Fibroblast of skin of abdomen (primary cell): ENCODE measurements at regions not wholly inside any gene's neighbourhood (a gene's known extent, or its start where the extent isn't known, plus 50 kb on each side); places are given as distances from the start of the nearest gene placed in this dataset.
"Not testable (repeated sequence)": the region's sequence is repeated elsewhere in the genome, so short reads cannot be mapped to it uniquely, and the experiment has no call there.

Experiments
- DNase-seq: peaks from one replicate; pipeline ENCODE4 v3.0.0-alpha.2; 2013

GRCh38 chr9:26142631-26143030 lies 464.4 kb upstream of the TUSC1 start:
- DNase-seq: no peak

DNA sequence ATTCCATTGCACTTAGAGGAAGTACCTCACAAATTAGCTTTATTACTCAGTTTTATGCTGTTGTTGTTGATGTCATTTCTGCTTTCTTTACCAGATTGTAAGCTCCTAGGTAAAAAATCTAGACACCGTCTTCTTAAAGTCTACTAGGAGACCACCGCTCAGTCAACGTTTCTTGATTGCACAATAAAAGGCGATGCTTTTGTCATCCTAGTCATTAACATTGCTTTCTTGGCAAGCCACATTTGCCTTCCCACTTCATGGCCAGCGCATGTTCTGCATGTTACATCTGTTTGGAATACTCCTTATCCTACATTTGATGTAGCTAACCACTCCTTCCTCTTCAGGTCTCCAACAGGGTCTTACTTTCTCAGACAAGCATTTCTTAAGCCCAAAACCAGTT lies 464.0 kb upstream of the TUSC1 start:
- DNase-seq: no peak

DNA sequence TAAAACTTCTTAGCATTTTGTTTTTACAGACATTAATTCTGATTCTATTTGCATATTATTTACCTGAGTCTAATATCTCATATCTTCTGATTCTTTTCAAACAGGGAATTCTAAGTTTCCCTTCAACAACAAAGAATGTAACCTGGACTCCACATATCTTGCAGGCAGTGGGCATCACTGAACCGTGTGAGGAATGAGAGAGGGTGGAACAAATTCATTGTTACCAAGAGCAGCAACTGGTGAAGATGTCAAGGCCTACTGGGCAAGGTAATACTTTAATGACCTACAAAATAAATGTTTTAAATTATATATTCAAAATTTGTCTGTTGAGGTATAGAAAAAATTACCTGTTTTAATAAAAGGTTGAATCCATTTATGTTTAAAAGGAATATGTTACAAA lies 455.3 kb upstream of the TUSC1 start:
- no peak for DNase-seq

DNA sequence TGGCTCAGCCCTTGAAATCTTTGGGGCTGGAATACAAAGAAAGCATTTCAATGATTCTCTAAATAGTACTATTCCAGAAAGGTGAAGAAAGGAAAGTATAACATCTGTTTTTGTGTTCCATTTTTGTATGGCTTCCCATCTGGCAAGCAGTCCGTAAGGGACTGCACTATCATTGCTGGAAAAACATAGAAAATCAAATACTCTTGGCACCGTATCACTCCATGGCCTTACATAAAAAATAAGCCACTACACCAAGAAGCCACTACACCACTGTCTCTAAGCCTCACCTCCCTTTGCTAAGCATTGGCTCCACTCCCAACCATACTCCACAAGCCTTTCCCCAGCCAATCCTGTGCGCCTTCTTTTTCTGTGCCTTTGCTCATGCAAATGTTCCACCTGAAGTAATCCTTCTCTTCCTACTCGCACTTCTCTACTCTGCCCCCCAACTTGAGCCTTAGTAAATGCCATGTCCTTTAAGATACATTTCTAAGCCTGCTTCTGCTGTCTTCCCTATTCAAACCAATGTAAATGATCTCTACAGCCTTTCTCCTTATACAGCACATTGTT lies 454.6 kb upstream of the TUSC1 start:
- DNase-seq: no peak

GRCh38 chr9:26131886-26132285 lies 453.6 kb upstream of the TUSC1 start:
- peak; percentile 25 for DNase-seq

GRCh38 chr9:26129217-26129616 lies 451.0 kb upstream of the TUSC1 start:
- peak; percentile 55 for DNase-seq

DNA sequence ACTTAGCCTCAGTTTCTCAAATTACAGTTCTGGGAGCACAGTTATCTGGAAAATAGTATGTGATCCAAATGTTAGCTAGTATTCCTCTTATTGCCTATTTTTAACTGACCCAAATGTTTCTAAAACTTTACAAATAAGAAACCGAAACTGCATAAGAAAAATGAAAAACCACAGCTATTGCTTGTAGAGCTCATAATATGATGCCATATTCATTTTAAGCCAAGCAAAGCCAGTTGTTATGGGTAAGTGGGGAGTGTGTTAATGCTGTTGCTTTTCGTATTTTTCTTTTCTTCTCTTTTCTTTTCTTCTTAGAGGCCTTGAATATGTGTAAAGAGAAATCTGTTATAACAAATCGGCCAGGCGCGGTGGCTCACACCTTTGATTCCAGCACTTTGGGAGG lies 447.4 kb upstream of the TUSC1 start:
- DNase-seq: no peak

GRCh38 chr9:26116085-26116484 lies 437.8 kb upstream of the TUSC1 start:
- not testable (repeated sequence) for DNase-seq

DNA sequence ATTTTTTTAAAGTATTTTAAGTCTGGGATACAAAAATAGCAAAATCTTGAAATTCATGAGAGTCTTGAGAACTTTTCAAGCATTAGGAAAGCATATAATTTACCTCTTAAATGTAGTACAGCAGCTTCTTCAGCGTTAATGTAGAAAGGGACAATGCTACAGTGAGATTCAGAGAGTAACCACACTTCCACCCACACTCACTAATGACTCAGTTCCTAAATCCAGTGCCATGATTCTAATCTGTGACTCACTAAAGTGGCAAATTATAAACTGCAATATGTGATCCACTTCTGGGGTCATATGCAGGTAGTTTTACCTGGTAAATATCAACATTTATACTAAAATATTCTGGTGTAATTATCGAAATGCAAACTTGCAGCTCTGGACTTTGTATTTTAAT lies 434.5 kb upstream of the TUSC1 start:
- DNase-seq: no peak

DNA sequence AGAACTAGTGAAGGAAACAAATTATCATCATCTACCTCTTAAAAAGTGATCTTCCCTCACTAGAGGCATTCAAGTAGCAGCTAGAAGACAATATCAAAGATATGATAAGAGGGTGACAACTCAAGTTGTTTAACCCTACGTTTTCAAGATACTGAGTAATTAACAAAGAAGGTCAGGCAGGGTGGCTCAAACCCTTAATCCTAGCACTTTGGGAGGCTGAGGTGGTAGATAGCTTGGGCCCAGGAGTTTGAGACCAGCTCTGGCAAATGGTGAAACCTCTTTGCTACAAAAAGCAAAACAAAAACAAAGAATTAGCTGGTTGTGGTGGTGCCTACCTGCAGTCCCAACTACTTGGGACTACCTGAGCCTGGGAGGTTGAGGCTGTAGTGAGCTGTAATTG lies 408.2 kb upstream of the TUSC1 start:
- DNase-seq: no peak

GRCh38 chr9:26081847-26082246 lies 403.6 kb upstream of the TUSC1 start:
- DNase-seq: no peak

GRCh38 chr9:26078706-26079105 lies 400.5 kb upstream of the TUSC1 start:
- DNase-seq: no peak

DNA sequence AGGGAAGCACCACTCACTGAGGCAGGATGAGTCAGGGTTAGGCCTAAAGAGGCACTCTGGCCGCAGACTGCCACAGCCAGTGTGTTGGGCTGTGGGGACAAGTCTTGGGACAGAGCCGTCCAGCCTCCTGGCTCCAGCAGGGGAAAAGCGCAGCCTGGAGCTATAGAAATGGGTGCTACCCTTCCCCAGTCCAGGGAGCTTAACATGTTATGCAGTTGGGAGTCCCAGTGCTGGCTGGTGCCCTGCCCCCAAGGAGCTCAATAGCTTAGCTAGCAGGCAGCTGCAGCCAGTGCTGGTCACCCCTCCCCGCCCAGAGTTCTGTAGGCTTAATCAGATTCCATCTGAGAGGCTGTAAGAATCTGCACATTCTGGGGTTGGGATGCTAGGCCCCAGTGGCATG lies 399.6 kb upstream of the TUSC1 start:
- DNase-seq: no peak

- no peak for DNase-seq
Observed at GRCh38 chr9:26067608-26068007, 389.4 kb upstream of the TUSC1 start.

GRCh38 chr9:26066237-26066636 lies 388.0 kb upstream of the TUSC1 start:
- no peak for DNase-seq

DNA sequence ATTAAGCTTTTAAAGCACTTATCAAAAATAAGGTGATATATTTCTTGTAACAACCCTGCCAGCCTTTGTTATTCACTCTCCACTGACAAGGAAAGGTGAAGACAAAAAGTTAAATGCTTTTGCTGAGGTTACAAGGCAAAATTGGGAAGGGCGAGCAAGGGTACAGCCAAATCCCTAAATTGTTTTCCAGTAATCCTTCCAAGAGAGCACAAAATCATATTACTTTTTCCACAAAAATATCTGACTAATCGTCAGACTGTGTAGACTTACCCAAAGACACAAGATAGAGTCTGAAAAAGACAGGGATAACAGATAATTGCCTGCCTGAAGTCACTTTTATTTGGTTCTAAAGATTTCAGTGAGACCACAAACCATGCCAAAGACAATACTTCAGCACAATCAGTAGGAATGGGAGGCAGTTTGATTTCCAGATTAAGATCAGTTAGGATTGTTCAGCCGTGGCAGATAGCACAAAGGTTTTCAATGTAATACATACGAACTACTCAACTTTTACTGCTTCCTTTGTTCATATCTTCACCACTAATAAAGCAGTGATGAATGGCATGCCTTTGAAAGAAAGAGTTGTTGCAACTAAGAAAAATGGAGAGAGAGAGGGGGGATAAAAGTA lies 383.8 kb upstream of the TUSC1 start:
- DNase-seq: no peak

- peak; percentile 55 for DNase-seq
Observed at GRCh38 chr9:26058111-26058895, 380.1 kb upstream of the TUSC1 start.

- no peak for DNase-seq
Observed at GRCh38 chr9:26057050-26057449, 378.8 kb upstream of the TUSC1 start.

GRCh38 chr9:26054600-26055520 lies 376.6 kb upstream of the TUSC1 start:
- DNase-seq: peak; percentile 59

DNA sequence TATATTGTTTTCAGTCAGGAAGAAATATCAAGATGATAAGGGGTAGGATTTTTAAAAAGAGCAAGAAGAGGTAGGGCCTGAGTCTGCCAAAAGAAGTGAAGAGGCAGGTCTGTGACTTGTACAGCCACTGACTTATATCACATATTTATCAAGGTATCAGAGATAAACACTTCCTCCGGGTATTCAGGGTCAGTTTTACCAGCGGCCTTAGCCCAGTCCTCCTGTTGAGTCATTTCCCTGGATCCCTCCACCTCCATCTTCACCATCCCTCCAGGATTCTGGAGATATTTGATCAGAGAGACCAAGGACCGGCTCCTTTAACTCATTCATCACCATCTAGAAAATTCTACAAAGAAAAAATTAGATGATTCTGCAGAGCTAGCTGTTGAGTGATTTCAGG lies 375.7 kb upstream of the TUSC1 start:
- no peak for DNase-seq

DNA sequence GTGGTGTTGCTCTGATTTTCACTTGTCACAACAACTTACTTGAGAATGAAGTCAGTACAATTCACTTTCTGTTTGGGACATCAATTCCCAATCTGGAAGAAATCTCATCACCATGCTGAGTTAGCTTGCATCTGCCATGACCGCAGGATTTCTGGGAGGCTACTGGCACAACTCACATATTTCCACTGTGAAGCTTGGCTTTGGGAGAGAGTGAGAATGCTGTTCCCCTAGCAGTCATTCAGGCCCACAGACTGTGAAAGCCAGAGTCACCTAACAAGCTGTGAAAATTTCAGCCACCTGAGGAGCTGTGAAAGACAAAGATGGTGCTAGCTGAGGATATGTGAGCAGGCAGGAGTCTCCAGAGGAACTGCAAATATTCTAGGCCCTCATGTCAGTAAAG lies 365.2 kb upstream of the TUSC1 start:
- DNase-seq: no peak

DNA sequence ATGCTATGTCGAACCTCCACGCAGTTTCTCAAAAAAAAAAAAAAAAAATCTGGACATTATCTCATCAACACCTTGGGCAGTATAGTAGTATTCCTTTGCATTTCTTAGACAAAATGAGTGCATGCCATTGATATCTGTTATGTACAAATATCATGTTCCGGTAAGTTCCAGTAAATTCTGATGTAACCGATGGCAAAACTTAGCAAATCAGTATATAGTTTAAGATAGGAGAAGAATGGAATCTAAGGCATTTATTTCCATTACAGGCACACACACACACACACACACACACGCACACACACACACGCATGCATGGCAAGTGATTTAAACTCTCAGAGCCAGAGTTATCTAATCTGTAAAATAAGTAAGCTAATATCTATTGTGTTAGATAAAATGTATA lies 356.5 kb upstream of the TUSC1 start:
- peak; percentile 50 for DNase-seq

DNA sequence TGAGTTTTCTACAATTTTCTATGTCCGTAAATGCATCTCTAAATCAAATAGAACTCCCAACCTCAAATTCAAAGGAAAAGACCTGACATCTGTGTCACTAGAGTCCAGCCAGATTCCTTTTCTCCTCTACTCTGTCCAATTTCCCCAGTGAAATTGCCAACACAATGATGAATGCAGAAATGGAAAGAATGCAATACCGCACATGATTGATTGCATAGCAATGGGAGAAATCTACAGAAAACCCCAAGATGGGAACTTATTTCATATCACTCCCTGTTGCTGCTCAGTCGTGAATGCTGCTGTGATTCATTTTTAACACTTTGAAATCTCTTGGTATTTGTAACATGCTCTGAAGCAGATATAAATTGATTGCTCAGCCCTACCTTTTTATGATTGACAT lies 355.1 kb upstream of the TUSC1 start:
- peak; percentile 83 for DNase-seq
